GM12892 (cell line): ENCODE measurements at regions not wholly inside any gene's neighbourhood (a gene's known extent, or its start where the extent isn't known, plus 50 kb on each side); places are given as distances from the start of the nearest gene placed in this dataset.

Experiments used
- POLR2A ChIP-seq: IDR thresholded peaks from 2 replicates; pipeline ENCODE4 v1.6.1; 2011; ENCODE audit warnings: low read depth, low read length, control low read depth
- POLR2AphosphoS5 ChIP-seq: IDR thresholded peaks from 2 replicates; pipeline ENCODE4 v1.6.1; 2011; ENCODE audit warnings: low read depth, low read length, control low read depth
- TAF1 ChIP-seq: IDR thresholded peaks from 2 replicates; pipeline ENCODE4 v1.6.1; 2011; ENCODE audit warnings: low read depth, mild to moderate bottlenecking, control low read depth, low read length, borderline replicate concordance

GRCh38 chr3:82676356-82677026, 915.0 kb upstream of the GBE1 start:
- TF ChIP-seq POLR2AphosphoS5 (no peak), TAF1 (no peak), POLR2A (no peak)
